Vagina (tissue), 2 donors: ENCODE measurements at regions not wholly inside any gene's neighbourhood (a gene's known extent, or its start where the extent isn't known, plus 50 kb on each side); places are given as distances from the start of the nearest gene placed in this dataset.

ENCODE experiments used
- DNase-seq, 2 donors: peaks; one replicate each; pipeline ENCODE4 v3.0.0-alpha.2; 2017; ENCODE audit errors: extremely low spot score in 2 of 2
- H3K27ac ChIP-seq: fragments of 200-600 bp; sonication (generic); one replicate; pipeline ENCODE4 v1.5.1; 2019
- H3K27me3 ChIP-seq: fragments of 200-600 bp; sonication (generic); one replicate; pipeline ENCODE4 v1.5.1; 2019
- H3K36me3 ChIP-seq, 2 donors: fragments of 200-600 bp; sonication (generic); one replicate each; pipeline ENCODE4 v1.5.1; 2017 to 2019
- H3K4me1 ChIP-seq: fragments of 200-600 bp; sonication (generic); one replicate; pipeline ENCODE4 v1.5.1; 2019
- H3K4me3 ChIP-seq, 2 donors: fragments of 200-600 bp; sonication (generic); 1 replicate in 1 of 2; 2 replicates in 1 of 2; pipeline ENCODE4 v1.5.1; 2016 to 2019
- H3K9me3 ChIP-seq: fragments of 200-600 bp; sonication (generic); one replicate; pipeline ENCODE4 v1.5.1; 2019
- POLR2A ChIP-seq, 2 donors: fragments of 450-650 bp; IDR thresholded peaks; one replicate each; pipeline ENCODE4 v1.6.1; 2017; ENCODE audit warnings: antibody characterized with exemption in 2 of 2, mild to moderate bottlenecking in 2 of 2, moderate library complexity in 2 of 2
- POLR2AphosphoS5 ChIP-seq, 2 donors: sonication (generic); formaldehyde crosslinking; IDR thresholded peaks; one replicate each; pipeline ENCODE4 v1.9.0; 2017; ENCODE audit warnings: antibody characterized with exemption in 2 of 2, mild to moderate bottlenecking in 2 of 2, low read depth in 1 of 2; ENCODE audit not compliant: insufficient read depth in 1 of 2
- intact Hi-C: fragments of 100-400 bp; cut with DNase I; formaldehyde crosslinking; loops from one replicate; pipeline ENCODE4 v1.15.1; 2023
- TF ChIP-seq, protein P1 (sequence below), 3 experiments: fragments of 450-650 bp in 2 of 3; fragments of 200-600 bp in 1 of 3; sonication (generic) in 1 of 3; IDR thresholded peaks; one replicate each; pipeline ENCODE4 v1.5.1; 2017 to 2019; ENCODE audit warnings: antibody characterized with exemption in 3 of 3, mild to moderate bottlenecking in 2 of 3, moderate library complexity in 2 of 3

DNA sequence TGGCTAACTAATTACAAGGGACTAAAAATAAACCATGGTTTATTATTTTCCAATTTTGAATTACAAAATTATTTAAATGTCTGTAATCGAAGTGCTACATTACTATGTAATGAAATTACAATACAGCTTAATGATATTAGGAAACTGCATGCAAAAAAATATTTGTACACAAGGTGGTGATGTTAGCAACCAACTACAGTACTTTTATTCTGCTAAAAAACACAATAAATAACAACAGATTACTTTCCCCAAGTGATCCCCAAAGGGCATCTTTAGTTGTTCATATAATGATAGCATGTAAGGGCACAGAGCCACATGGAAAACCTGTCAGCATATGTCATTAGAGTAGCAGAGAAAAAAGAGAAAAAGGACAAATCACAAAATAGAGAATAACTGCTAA, 147.5 kb upstream of the SOX2 start:
- no peaks in the 10 kb centered on the region for H3K4me1 ChIP-seq
- no peak overlapping the region for H3K4me3 ChIP-seq
- no peaks in the 10 kb centered on the region for H3K9me3 ChIP-seq
- no peaks in the 10 kb centered on the region for H3K27me3 ChIP-seq
- DNase-seq, result no peak
- TF ChIP-seq, protein P1, sequence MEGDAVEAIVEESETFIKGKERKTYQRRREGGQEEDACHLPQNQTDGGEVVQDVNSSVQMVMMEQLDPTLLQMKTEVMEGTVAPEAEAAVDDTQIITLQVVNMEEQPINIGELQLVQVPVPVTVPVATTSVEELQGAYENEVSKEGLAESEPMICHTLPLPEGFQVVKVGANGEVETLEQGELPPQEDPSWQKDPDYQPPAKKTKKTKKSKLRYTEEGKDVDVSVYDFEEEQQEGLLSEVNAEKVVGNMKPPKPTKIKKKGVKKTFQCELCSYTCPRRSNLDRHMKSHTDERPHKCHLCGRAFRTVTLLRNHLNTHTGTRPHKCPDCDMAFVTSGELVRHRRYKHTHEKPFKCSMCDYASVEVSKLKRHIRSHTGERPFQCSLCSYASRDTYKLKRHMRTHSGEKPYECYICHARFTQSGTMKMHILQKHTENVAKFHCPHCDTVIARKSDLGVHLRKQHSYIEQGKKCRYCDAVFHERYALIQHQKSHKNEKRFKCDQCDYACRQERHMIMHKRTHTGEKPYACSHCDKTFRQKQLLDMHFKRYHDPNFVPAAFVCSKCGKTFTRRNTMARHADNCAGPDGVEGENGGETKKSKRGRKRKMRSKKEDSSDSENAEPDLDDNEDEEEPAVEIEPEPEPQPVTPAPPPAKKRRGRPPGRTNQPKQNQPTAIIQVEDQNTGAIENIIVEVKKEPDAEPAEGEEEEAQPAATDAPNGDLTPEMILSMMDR (IDR thresholded peaks at IDR 0.05), result no peak
- no peak for TF ChIP-seq POLR2AphosphoS5 (IDR thresholded peaks at IDR 0.05; ENCODE audit: insufficient read depth in 1 of 2, low read depth in 1 of 2)
- no peak for TF ChIP-seq POLR2A (IDR thresholded peaks at IDR 0.05)
- no peak overlapping the region for H3K27ac ChIP-seq
- intact Hi-C loops, result no loop called here
- no peaks in the 10 kb centered on the region for H3K36me3 ChIP-seq

DNA sequence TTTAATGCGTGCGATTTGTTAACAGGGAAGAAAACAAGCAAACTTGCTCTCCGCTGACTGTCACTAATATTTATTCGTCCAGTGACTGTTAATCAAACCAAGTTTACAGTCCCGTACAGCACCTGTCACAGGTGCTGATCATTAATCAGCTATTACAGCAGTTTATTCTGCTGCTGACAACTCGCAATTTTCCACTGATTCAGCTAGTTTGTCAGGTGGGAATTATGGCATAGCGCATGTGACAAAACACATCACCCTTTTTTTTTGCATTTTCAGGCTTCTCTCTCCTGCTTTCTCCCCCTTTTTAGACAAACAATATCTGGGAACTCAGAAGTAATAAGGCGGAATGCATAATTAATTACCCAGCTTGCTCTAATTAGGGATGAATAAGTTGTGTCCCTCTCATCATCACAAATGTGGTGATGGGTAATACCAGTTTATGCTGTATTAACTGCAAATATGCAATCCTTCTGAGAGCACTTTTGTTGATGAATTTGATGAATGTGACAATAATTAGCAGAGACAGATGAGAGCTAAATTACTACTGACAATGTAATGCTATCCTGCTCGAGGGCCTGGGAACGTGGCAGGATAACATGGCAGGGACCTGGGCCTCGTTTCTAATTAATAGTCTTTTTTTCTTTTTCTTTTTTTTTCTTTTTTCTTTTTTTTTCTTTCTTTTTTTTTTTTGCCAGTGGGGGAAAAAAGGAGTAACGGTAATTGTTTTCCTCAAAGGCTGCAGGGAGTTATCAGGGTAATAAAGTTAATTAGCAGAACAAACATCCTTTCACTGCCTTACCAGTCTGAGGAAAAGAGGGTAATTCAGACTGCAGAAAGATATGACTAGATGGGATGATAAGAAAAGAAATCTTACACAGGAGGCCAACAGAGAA, 150.3 kb upstream of the SOX2 start:
- intact Hi-C loops, result no loop called here
- H3K4me3 ChIP-seq, result no peak overlapping the region
- H3K27ac ChIP-seq, result no peak overlapping the region
- no peaks in the 10 kb centered on the region for H3K9me3 ChIP-seq
- TF ChIP-seq, protein P1 (IDR thresholded peaks at IDR 0.05), result no peak
- TF ChIP-seq POLR2A (IDR thresholded peaks at IDR 0.05) (no peak), POLR2AphosphoS5 (IDR thresholded peaks at IDR 0.05; ENCODE audit: insufficient read depth in 1 of 2, low read depth in 1 of 2) (no peak)
- H3K27me3 ChIP-seq, result no peaks in the 10 kb centered on the region
- DNase-seq, result no peak
- H3K36me3 ChIP-seq, result no peaks in the 10 kb centered on the region
- no peaks in the 10 kb centered on the region for H3K4me1 ChIP-seq

DNA sequence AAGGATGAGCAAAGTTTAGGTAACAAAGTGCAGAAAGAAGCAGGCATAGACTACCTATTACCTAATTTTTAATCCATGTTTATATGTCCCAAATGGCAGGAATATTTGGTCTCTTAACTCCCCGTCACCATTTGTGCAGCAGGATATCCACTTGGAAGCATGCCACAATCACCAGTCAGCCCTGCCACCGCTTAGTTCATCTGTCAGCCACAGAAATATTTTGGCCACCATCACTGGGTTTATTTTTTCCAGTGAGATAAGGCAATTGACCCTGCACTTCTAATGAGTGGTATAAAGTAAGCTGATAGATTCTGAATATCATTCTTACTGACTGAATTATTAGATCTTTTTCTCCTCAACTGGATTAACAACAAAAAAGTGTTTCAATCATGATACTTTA, 152.9 kb upstream of the SOX2 start:
- DNase-seq, result no peak
- no peak overlapping the region for H3K4me3 ChIP-seq
- TF ChIP-seq POLR2AphosphoS5 (IDR thresholded peaks at IDR 0.05; ENCODE audit: insufficient read depth in 1 of 2, low read depth in 1 of 2), result no peak
- no peak for TF ChIP-seq POLR2A (IDR thresholded peaks at IDR 0.05)
- TF ChIP-seq, protein P1 (IDR thresholded peaks at IDR 0.05), result no peak
- no peaks in the 10 kb centered on the region for H3K4me1 ChIP-seq
- H3K27me3 ChIP-seq, result no peaks in the 10 kb centered on the region
- intact Hi-C loops, result no loop called here
- H3K27ac ChIP-seq, result no peak overlapping the region
- H3K9me3 ChIP-seq, result no peaks in the 10 kb centered on the region
- no peaks in the 10 kb centered on the region for H3K36me3 ChIP-seq

DNA sequence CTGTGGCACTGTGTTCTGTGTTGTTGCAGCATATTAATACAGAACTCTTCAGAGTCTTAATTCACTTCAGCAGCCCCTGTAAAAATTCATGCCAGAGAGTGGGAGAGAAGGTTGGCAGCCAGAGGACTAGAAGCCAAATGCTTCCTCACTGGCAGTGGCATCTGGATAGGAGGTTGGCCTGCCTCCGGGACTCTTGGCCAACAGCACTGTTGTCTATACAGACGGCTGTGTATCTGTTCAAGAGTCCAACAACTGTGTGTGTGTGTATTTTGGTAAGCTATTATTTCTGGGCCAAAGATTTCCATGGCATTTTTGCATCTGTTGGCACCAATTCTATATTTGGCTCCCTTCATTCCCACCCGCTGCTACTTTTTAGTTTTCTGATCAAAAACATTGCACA, 156.0 kb upstream of the SOX2 start:
- no peak for DNase-seq
- intact Hi-C loops, result no loop called here
- Histone ChIP-seq H3K36me3 (no peaks in the 10 kb centered on the region), H3K9me3 (no peaks in the 10 kb centered on the region), H3K27ac (no peak overlapping the region), H3K4me3 (no peak overlapping the region), H3K27me3 (no peaks in the 10 kb centered on the region), H3K4me1 (no peaks in the 10 kb centered on the region)
- TF ChIP-seq POLR2A (IDR thresholded peaks at IDR 0.05) (no peak), POLR2AphosphoS5 (IDR thresholded peaks at IDR 0.05; ENCODE audit: insufficient read depth in 1 of 2, low read depth in 1 of 2) (no peak)
- TF ChIP-seq, protein P1 (IDR thresholded peaks at IDR 0.05), result no peak

DNA sequence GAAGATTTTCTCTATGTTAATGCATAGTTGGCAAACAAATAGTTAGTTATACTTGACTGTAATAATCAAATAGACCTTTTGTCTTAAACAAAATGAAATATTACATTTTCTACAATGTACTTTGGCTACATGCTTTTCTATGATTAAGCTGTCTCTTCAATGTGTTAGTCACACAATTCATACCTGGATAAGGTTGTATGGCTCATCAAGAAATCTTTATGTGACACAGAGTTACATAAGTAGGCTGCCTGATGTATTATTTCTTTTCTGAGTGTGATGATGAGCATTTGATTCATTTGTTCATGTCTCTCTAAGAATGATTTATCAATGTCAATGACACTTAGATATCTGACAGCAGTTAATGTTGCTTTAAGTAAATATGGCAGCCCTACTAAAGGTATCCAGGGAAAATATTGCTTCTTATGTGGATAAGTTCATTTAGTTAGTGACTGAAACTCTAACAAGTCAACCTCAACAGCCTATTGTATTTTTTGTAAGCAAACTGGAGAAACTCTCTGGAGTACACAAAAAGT, 157.4 kb upstream of the SOX2 start:
- Histone ChIP-seq H3K9me3 (no peaks in the 10 kb centered on the region), H3K4me3 (no peak overlapping the region), H3K4me1 (no peaks in the 10 kb centered on the region), H3K27ac (no peak overlapping the region), H3K27me3 (no peaks in the 10 kb centered on the region), H3K36me3 (no peaks in the 10 kb centered on the region)
- DNase-seq, result no peak
- TF ChIP-seq POLR2AphosphoS5 (IDR thresholded peaks at IDR 0.05; ENCODE audit: insufficient read depth in 1 of 2, low read depth in 1 of 2), result no peak
- TF ChIP-seq, protein P1 (IDR thresholded peaks at IDR 0.05), result no peak
- TF ChIP-seq POLR2A (IDR thresholded peaks at IDR 0.05), result no peak
- intact Hi-C loops, result no loop called here
